GM12891 (cell line): ENCODE measurements at regions not wholly inside any gene's neighbourhood (a gene's known extent, or its start where the extent isn't known, plus 50 kb on each side); places are given as distances from the start of the nearest gene placed in this dataset.

Experiments
- DNase-seq: peaks from one replicate; pipeline ENCODE4 v3.0.0; 2011; ENCODE audit warnings: low spot score; ENCODE audit not compliant: insufficient read length
- FAIRE-seq: peaks from 2 replicates; lab custom pipeline; 2011; peaks lifted over from hg19 to GRCh38; lab: Jason Lieb, UNC
- PAX5 ChIP-seq: IDR thresholded peaks from 2 replicates; pipeline ENCODE4 v1.6.1; 2011; ENCODE audit warnings: low read length, moderate library complexity, mild to moderate bottlenecking; ENCODE audit not compliant: insufficient read depth, severe bottlenecking
- POLR2A ChIP-seq: IDR thresholded peaks from 2 replicates; pipeline ENCODE4 v1.6.1; 2011; ENCODE audit warnings: low read depth, low read length, control low read depth
- POLR2AphosphoS5 ChIP-seq: IDR thresholded peaks from 2 replicates; pipeline ENCODE4 v1.6.1; 2011; ENCODE audit warnings: low read depth, low read length, control low read depth
- POU2F2 ChIP-seq: IDR thresholded peaks from 2 replicates; pipeline ENCODE4 v1.6.1; 2011; ENCODE audit warnings: low read depth, mild to moderate bottlenecking, control low read depth, low read length, moderate library complexity
- SPI1 ChIP-seq: IDR thresholded peaks from 2 replicates; pipeline ENCODE4 v1.6.1; 2011; ENCODE audit warnings: low read depth, low read length, control low read depth
- TAF1 ChIP-seq: IDR thresholded peaks from 2 replicates; pipeline ENCODE4 v1.6.1; 2011; ENCODE audit warnings: low read depth, low read length, control low read depth

- DNase-seq (no peak), FAIRE-seq (no peak)
- no peak for TF ChIP-seq PAX5
- no peak for TF ChIP-seq TAF1
- no peak for TF ChIP-seq POLR2AphosphoS5
- no peak for TF ChIP-seq POLR2A
- no peak for TF ChIP-seq POU2F2
- TF ChIP-seq SPI1 = no peak
Measured at GRCh38 chr18:51478908-51479307, 281.4 kb upstream of the MEX3C start.

- FAIRE-seq (no peak), DNase-seq (no peak)
- TF ChIP-seq POLR2AphosphoS5 (no peak), POLR2A (no peak), PAX5 (no peak), SPI1 (no peak), TAF1 (no peak), POU2F2 (no peak)
Measured at GRCh38 chr18:51479736-51480135, 282.3 kb upstream of the MEX3C start.

GRCh38 chr18:51480407-51481261 lies 283.2 kb upstream of the MEX3C start:
- TF ChIP-seq SPI1 (no peak), POU2F2 (no peak), POLR2AphosphoS5 (no peak), TAF1 (no peak), PAX5 (no peak), POLR2A (no peak)
- DNase-seq (no peak), FAIRE-seq (no peak)

GRCh38 chr18:51486735-51487366 lies 289.4 kb upstream of the MEX3C start:
- TF ChIP-seq TAF1 (no peak), POLR2AphosphoS5 (no peak), POLR2A (no peak), SPI1 (no peak), POU2F2 (no peak)
- no peak for FAIRE-seq
- no peak for DNase-seq

- FAIRE-seq = no peak
Measured at GRCh38 chr18:51490417-51490816, 292.9 kb upstream of the MEX3C start.

GRCh38 chr18:51490860-51491259 lies 293.4 kb upstream of the MEX3C start:
- TF ChIP-seq PAX5 (no peak), POLR2AphosphoS5 (no peak), TAF1 (no peak), SPI1 (no peak), POLR2A (no peak), POU2F2 (no peak)
- DNase-seq = no peak
- no peak for FAIRE-seq

More at GRCh38 chr18:51490417-51490816, 292.9 kb upstream of the MEX3C start:
- TF ChIP-seq POLR2AphosphoS5 = no peak
- TF ChIP-seq PAX5 = no peak
- no peak for TF ChIP-seq SPI1
- no peak for TF ChIP-seq POU2F2
- DNase-seq = no peak

GRCh38 chr18:51491678-51492372 lies 294.3 kb upstream of the MEX3C start:
- TF ChIP-seq POLR2A (no peak), POU2F2 (no peak), TAF1 (no peak), SPI1 (no peak), POLR2AphosphoS5 (no peak), PAX5 (no peak)
- FAIRE-seq = no peak
- DNase-seq = no peak

GRCh38 chr18:51498085-51498855 lies 300.8 kb upstream of the MEX3C start:
- TF ChIP-seq SPI1 (no peak), POU2F2 (no peak), PAX5 (no peak), POLR2A (no peak), POLR2AphosphoS5 (no peak), TAF1 (no peak)

GRCh38 chr18:51503351-51503750 lies 305.9 kb upstream of the MEX3C start:
- TF ChIP-seq PAX5 (no peak), TAF1 (no peak), POLR2AphosphoS5 (no peak), POU2F2 (no peak), POLR2A (no peak), SPI1 (no peak)
- FAIRE-seq (no peak), DNase-seq (no peak)

More at GRCh38 chr18:51498085-51498855, 300.8 kb upstream of the MEX3C start:
- FAIRE-seq (no peak), DNase-seq (no peak)
